ENCODE measurements at regions not wholly inside any gene's neighbourhood (a gene's known extent, or its start where the extent isn't known, plus 50 kb on each side); places are given as distances from the start of the nearest gene placed in this dataset.
A peak's percentile ranks its signal among the peaks of the same experiment; 100 is the strongest.

DNA sequence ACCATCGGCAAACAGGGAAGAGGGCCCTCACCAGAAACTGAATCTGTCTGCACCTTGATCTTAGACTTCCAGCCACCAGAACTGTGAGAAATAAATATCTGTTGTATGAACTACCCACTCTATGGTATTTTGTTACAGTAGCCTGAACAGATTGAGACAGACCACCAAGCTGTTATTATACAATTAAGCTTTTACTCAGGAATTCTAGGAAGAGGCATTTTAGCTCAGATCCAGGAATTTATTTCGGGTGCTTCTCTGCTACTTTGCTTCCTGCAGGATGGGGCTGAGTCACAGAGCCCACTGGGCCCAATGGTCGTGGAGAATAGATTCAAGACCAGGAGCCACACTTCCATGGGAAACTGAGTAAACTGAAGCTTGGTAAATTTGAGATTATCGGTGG, 145.5 kb upstream of the PFN2 start:
- no peak for DNase-seq

DNA sequence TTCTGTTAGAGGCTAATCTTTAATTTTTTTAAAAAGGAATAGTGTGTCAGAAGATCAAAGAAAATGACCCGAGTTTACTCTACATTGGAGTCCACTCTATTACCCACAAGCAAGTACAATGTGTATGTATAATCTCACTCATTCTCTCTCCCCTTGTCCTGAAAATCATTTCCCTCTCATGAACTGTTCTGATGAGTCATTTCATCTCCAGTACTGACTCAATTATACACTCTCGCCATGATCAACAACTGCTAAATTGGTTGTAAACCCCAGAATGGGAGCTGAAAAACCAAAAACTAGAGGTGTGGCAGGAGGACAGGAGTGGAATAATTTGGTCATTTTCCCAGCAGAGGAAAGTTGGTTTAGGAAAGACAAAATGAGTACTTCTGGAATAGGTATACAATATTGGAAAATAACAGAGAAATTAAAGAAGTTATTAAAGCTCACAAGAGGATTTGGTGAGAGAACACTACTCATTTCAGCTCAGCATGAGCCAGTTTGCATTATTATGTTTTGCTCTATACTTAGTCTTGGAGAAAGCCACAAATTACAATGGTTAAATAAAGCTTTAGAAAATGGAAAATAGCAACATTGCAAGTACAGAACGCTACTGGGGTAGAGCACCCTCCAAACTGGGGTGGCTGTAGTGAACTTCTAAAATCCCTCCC, 144.3 kb upstream of the PFN2 start:
- no peak for DNase-seq

DNA sequence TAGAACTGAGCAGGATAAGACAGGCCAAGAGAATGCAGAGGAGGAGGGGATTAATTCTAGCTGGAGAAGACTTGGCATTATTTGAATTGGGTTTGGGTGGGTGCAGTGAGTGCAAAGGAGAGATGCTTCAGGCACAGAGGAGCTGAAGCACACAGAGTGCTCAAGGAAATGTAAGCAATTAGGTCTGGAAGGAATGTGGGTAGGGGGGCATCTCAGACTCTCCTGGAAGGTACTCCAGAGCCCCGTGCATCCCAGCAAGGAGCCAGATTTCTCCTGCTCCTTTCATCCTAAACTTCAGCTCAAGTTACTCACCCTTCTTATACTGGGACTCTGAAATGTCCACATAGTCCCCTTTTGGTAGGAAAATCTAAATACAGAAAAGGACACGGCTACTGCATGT, 143.6 kb upstream of the PFN2 start:
- DNase-seq, result no peak

DNA sequence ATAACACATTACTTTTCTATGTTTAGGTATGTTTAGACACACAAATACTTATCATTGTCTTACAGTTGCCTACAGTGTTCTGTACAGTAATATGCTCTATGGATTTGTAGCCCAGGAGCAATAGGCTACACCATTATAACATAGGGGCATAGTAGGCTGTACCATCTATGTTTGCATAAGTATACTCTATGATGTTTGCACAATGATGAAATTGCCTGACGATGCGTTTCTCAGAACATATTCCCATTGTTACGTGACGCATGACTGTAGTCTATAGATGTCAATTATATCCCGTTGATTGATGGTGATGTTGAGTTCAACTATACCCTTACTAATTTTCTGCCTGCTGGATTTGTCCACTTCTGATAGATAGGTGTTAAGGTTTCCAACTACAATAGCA, 139.4 kb upstream of the PFN2 start:
- no peak for DNase-seq

- no peak for DNase-seq
Observed at GRCh38 chr3:150107429-150108175, 136.9 kb upstream of the PFN2 start.

GRCh38 chr3:150106740-150107428, 136.2 kb upstream of the PFN2 start:
- peak; percentile 75 for DNase-seq

- DNase-seq, result no peak
Observed at GRCh38 chr3:150105886-150106612, 135.4 kb upstream of the PFN2 start.

- no peak for DNase-seq
Observed at GRCh38 chr3:150105025-150105424, 134.3 kb upstream of the PFN2 start.

- no peak for DNase-seq
Observed at GRCh38 chr3:150104564-150104963, 133.9 kb upstream of the PFN2 start.

- DNase-seq, result no peak
Observed at GRCh38 chr3:150101016-150101415, 130.3 kb upstream of the PFN2 start.

GRCh38 chr3:150098621-150099020, 127.9 kb upstream of the PFN2 start:
- DNase-seq, result no peak

DNA sequence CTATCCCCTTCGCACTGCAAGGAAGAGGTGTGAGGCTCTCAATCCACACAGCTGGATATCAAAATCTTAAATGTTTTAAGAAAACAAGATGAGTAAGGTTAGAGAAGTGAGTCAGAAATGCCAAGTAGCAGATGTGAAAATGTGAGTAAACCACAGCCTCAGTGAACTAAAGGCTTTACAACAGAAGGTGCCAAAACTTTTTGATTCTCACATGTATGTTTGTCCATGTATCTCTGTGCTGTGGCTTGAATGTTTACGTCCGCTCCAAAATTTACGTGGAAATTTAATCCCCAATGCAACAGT, 126.8 kb upstream of the PFN2 start:
- no peak for DNase-seq

- DNase-seq, result no peak
Observed at GRCh38 chr3:150096700-150097587, 126.2 kb upstream of the PFN2 start.

DNA sequence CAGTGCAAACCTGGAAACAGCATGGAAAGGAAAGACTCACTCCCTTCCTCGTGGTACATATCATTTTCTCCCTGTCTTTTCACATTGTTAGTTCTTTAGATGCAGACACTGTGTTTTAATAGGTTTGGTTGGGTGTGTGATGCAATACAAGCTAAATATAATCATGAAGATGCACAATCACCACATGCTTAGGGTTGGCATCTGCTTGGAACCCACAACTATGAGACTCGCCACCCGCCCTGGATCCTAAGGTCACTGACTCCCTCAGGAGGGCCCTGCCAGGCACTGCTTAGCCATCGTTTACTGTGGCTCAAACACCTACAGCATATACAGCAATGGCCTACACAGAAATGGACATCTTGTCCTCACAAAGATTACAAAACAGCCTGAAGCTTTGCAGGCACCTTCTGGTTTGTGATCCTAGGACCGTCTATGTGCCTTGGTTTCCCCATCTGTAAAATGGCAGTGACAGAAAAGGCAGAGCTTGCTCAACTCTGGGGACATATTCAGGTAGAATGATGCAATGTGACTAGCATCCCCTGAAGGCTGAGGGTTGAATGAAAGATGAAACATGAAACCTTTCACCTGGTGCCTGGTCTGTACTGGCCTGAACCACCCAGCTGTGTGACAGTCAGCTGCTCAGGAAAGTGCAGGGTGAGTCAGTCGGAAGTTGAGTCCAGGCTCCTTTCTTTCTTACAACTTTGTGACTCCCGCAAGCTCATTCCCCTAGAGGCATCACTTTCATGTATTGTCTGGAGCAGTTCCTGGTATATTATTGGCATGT, 123.6 kb upstream of the PFN2 start:
- DNase-seq, result no peak

DNA sequence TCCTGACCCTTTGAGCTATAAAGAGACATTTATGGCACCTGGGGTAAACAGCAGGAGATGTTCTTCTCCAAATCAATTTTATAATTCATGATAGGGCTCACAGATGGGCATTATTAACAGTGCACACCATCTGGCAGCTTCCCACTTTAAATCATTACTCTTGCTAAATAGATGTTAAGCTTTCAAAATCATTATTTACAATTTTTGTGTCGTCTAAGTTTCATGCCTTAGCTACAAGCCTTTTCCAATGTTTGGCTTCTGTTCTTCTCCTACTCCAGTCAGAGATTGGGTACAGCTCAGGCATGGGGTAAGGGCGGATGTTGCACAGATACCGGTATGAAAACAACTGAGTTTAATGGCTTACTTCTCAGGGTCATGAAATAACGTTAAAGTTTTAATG, 120.9 kb upstream of the PFN2 start:
- no peak for DNase-seq

- no peak for DNase-seq
Observed at GRCh38 chr3:150090877-150091276, 120.2 kb upstream of the PFN2 start.

DNA sequence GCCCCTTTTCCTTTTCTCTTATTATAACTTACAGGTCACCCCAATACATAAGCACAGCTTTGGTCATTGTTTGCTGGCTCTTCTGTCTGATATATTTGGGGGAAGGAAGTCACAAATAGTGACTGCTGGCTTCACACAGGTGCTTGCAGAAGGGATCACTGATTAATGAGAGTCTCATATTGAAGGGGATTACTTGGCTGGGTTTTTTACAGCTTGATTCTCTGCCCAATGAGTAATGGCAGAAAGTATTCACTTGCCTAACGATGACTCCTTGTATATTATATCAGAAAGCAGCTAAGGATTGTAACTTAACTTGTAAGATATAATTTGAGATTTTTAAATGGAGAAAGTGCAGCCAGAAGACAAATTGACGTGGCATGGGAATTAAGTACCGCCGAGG, 119.3 kb upstream of the PFN2 start:
- no peak for DNase-seq

GRCh38 chr3:150084128-150084527, 113.4 kb upstream of the PFN2 start:
- DNase-seq, result no peak

DNA sequence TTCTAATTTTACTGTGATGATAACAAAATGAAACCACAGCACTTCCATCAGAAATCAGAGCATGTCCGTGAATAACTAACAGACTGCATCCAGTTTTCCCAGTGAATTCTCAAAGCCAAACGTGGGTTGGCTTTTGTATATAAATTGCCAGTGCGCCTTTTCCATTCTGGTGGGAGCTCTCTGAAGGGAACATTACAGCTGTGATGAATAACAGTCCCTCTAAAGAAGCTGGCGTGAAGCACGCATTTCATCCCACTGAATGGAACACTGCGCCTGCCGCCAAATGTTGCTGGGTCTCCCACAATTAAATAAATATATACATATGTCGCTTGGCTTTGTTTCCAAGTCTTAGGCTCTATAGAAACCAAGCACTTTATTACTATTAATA, 113.0 kb upstream of the PFN2 start:
- DNase-seq, result no peak

GRCh38 chr3:150082898-150083654, 112.4 kb upstream of the PFN2 start:
- DNase-seq, result no peak

GRCh38 chr3:150081084-150081483, 110.4 kb upstream of the PFN2 start:
- no peak for DNase-seq

All from kidney glomerular epithelial cell (primary cell).